ENCODE measurements at regions not wholly inside any gene's neighbourhood (a gene's known extent, or its start where the extent isn't known, plus 50 kb on each side); places are given as distances from the start of the nearest gene placed in this dataset.

GRCh38 chr10:92760609-92761008 lies 70.9 kb downstream of the HHEX start:
- intact Hi-C loops (cut with DNase I; ENCODE audit: low total_unique reads), result no loop called here
- no peak for TF ChIP-seq POLR2A (IDR thresholded peaks at IDR 0.05)
- TF ChIP-seq CTCF (IDR thresholded peaks at IDR 0.05), result no peak
- no peak overlapping the region for H3K4me3 ChIP-seq (ENCODE audit: low read depth, poor library complexity, severe bottlenecking)
- WGBS, 2 donors, result 22 to 58% methylated on average over 1 of the region's 1 CpG
- no peak for DNase-seq (ENCODE audit: low spot score in 2 of 2)

GRCh38 chr10:92761571-92761970 lies 71.8 kb downstream of the HHEX start:
- no peak for DNase-seq (ENCODE audit: low spot score in 2 of 2)
- WGBS, 2 donors, result 69 to 87% methylated on average over 4 of the region's 4 CpGs
- no peak overlapping the region for H3K4me3 ChIP-seq (ENCODE audit: low read depth, poor library complexity, severe bottlenecking)
- TF ChIP-seq CTCF (IDR thresholded peaks at IDR 0.05), result no peak
- no peak for TF ChIP-seq POLR2A (IDR thresholded peaks at IDR 0.05)
- intact Hi-C loops (cut with DNase I; ENCODE audit: low total_unique reads), result no loop called here

- TF ChIP-seq CTCF (IDR thresholded peaks at IDR 0.05), result no peak
- no peak for TF ChIP-seq POLR2A (IDR thresholded peaks at IDR 0.05)
- H3K4me3 ChIP-seq (ENCODE audit: low read depth, poor library complexity, severe bottlenecking), result no peak overlapping the region
- WGBS, 2 donors, result 81% methylated on average over 4 of the region's 4 CpGs
- no peak for DNase-seq (ENCODE audit: low spot score in 2 of 2)
- intact Hi-C loops (cut with DNase I; ENCODE audit: low total_unique reads), result no loop called here
Observed at GRCh38 chr10:92763634-92764155, 73.9 kb downstream of the HHEX start.

GRCh38 chr10:92766451-92766850 lies 76.7 kb downstream of the HHEX start:
- no peak overlapping the region for H3K4me3 ChIP-seq (ENCODE audit: low read depth, poor library complexity, severe bottlenecking)
- 98 to 100% methylated on average over 2 of the region's 2 CpGs for WGBS, 2 donors
- TF ChIP-seq POLR2A (IDR thresholded peaks at IDR 0.05) (no peak), CTCF (IDR thresholded peaks at IDR 0.05) (no peak)
- DNase-seq (ENCODE audit: low spot score in 2 of 2), result no peak
- intact Hi-C loops (cut with DNase I; ENCODE audit: low total_unique reads), result no loop called here

- no peak overlapping the region for H3K4me3 ChIP-seq (ENCODE audit: low read depth, poor library complexity, severe bottlenecking)
- intact Hi-C loops (cut with DNase I; ENCODE audit: low total_unique reads), result no loop called here
- DNase-seq (ENCODE audit: low spot score in 2 of 2), result no peak
- WGBS, 2 donors, result 89 to 93% methylated on average over 1 of the region's 1 CpG
- TF ChIP-seq CTCF (IDR thresholded peaks at IDR 0.05) (no peak), POLR2A (IDR thresholded peaks at IDR 0.05) (no peak)
Observed at GRCh38 chr10:92768104-92768503, 78.3 kb downstream of the HHEX start.

GRCh38 chr10:92773776-92774175 lies 74.5 kb upstream of the EXOC6 start:
- TF ChIP-seq POLR2A (IDR thresholded peaks at IDR 0.05), result no peak
- TF ChIP-seq CTCF (IDR thresholded peaks at IDR 0.05), result no peak
- intact Hi-C loops (cut with DNase I; ENCODE audit: low total_unique reads), result no loop called here

More at GRCh38 chr10:92773776-92774175, 74.5 kb upstream of the EXOC6 start:
- H3K4me3 ChIP-seq (ENCODE audit: low read depth, poor library complexity, severe bottlenecking), result no peak overlapping the region
- DNase-seq (ENCODE audit: low spot score in 2 of 2), result no peak
